NCI-H345 (cell line): ENCODE measurements at regions not wholly inside any gene's neighbourhood (a gene's known extent, or its start where the extent isn't known, plus 50 kb on each side); places are given as distances from the start of the nearest gene placed in this dataset.

Experiments
- DNase-seq: peaks from one replicate; lab custom pipeline; 2025; lab: John Stamatoyannopoulos, UW

GRCh38 chr18:78905334-78905733, 74.3 kb upstream of the SALL3 start:
- no peak for DNase-seq

GRCh38 chr18:78906066-78906465, 73.6 kb upstream of the SALL3 start:
- no peak for DNase-seq

GRCh38 chr18:78908462-78909260, 71.0 kb upstream of the SALL3 start:
- no peak for DNase-seq

GRCh38 chr18:78911751-78912283, 67.8 kb upstream of the SALL3 start:
- no peak for DNase-seq

- DNase-seq, result no peak
Measured at GRCh38 chr18:78912336-78912735, 67.3 kb upstream of the SALL3 start.

- DNase-seq, result no peak
Measured at GRCh38 chr18:78912844-78913243, 66.8 kb upstream of the SALL3 start.

GRCh38 chr18:78913395-78913794, 66.2 kb upstream of the SALL3 start:
- DNase-seq, result no peak

GRCh38 chr18:78913830-78914231, 65.8 kb upstream of the SALL3 start:
- DNase-seq, result no peak

- DNase-seq, result no peak
Measured at GRCh38 chr18:78914249-78914935, 65.2 kb upstream of the SALL3 start.

GRCh38 chr18:78915446-78916008, 64.1 kb upstream of the SALL3 start:
- DNase-seq, result no peak

- no peak for DNase-seq
Measured at GRCh38 chr18:78918707-78919106, 60.9 kb upstream of the SALL3 start.

GRCh38 chr18:78919956-78920355, 59.7 kb upstream of the SALL3 start:
- DNase-seq, result no peak

- no peak for DNase-seq
Measured at GRCh38 chr18:78920456-78921138, 59.0 kb upstream of the SALL3 start.

GRCh38 chr18:78922856-78923255, 56.8 kb upstream of the SALL3 start:
- no peak for DNase-seq

GRCh38 chr18:78924301-78924700, 55.3 kb upstream of the SALL3 start:
- no peak for DNase-seq

GRCh38 chr18:78924786-78925540, 54.7 kb upstream of the SALL3 start:
- no peak for DNase-seq

- DNase-seq, result no peak
Measured at GRCh38 chr18:78925557-78926242, 53.9 kb upstream of the SALL3 start.

GRCh38 chr18:78926243-78926615, 53.4 kb upstream of the SALL3 start:
- no peak for DNase-seq

GRCh38 chr18:78927156-78927555, 52.5 kb upstream of the SALL3 start:
- no peak for DNase-seq

- DNase-seq, result no peak
Measured at GRCh38 chr18:78927616-78928015, 52.0 kb upstream of the SALL3 start.

- DNase-seq, result no peak
Measured at GRCh38 chr18:78928076-78928475, 51.5 kb upstream of the SALL3 start.
